Neural crest cell (in vitro differentiated cells): ENCODE measurements at regions not wholly inside any gene's neighbourhood (a gene's known extent, or its start where the extent isn't known, plus 50 kb on each side); places are given as distances from the start of the nearest gene placed in this dataset.

Source experiments
- DNase-seq: peaks from one replicate; pipeline ENCODE4 v3.0.0; 2021; ENCODE audit warnings: low read depth, mixed read lengths, low spot score
- H3K27ac Mint-ChIP-seq: one replicate; pipeline ENCODE4 v1.8.0; 2021; ENCODE audit warnings: mild to moderate bottlenecking, mixed read lengths; ENCODE audit not compliant: unreplicated experiment
- H3K27me3 Mint-ChIP-seq: 2 replicates; pipeline ENCODE4 v1.8.0; 2021; ENCODE audit warnings: low read depth, mild to moderate bottlenecking, mixed read lengths
- H3K36me3 Mint-ChIP-seq: 2 replicates; pipeline ENCODE4 v1.8.0; 2021; ENCODE audit warnings: low read depth, mild to moderate bottlenecking, mixed read lengths
- H3K4me1 Mint-ChIP-seq: 2 replicates; pipeline ENCODE4 v1.8.0; 2021; ENCODE audit warnings: mixed read lengths
- H3K4me3 Mint-ChIP-seq: one replicate; pipeline ENCODE4 v1.8.0; 2021; ENCODE audit warnings: mild to moderate bottlenecking, mixed read lengths
- H3K9me3 Mint-ChIP-seq: 2 replicates; pipeline ENCODE4 v1.8.0; 2021; ENCODE audit warnings: mixed read lengths
- TF ChIP-seq, protein P1 (sequence below): fragments of 200-600 bp; sonication (generic); conservative IDR thresholded peaks from 2 replicates; pipeline ENCODE4 v1.5.0; 2021; ENCODE audit warnings: antibody characterized with exemption, mild to moderate bottlenecking

DNA sequence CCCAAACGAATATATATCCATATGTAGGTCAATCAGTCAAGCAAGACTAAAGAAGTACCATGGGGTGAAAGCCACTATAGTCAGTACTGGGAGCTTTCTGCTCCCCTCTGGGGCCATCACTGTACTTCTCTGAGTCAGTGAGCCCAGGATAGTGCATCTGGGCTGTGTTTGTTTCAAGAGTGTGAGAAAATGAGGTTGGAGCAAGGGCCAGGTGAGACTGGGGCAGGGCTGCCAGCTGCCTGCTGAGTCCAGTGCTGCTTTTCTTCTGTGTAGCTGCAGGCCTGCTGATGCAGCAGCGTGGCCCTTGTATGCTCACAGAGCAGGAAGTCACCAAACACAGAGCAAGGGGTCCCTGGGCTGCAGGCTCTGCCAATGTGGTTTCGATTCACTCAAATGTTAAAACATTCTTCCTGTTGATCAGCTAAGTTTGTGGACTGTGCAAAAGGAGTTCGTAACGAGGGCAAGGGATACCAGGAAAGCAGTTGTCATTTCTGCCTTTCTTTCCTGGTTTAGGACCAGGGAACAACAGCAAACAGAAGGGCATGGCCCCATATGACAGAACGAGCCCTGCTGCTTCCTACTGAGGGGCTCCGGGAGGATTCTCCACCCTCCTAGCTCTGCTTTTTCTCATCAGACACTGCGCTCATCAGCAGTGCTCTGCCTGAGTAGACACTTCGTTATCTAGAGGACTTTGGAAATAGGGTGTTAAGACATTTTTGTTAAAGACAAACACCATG, 65.4 kb upstream of the TNS3 start:
- Mint-ChIP-seq H3K4me1 (peaks cover 9% of the 10 kb centered on the region), H3K27ac (no peak overlapping the region), H3K4me3 (no peak overlapping the region), H3K9me3 (peaks cover 3% of the 10 kb centered on the region), H3K36me3 (peaks cover 5% of the 10 kb centered on the region), H3K27me3 (no peaks in the 10 kb centered on the region)
- DNase-seq, result no peak
- TF ChIP-seq, protein P1, sequence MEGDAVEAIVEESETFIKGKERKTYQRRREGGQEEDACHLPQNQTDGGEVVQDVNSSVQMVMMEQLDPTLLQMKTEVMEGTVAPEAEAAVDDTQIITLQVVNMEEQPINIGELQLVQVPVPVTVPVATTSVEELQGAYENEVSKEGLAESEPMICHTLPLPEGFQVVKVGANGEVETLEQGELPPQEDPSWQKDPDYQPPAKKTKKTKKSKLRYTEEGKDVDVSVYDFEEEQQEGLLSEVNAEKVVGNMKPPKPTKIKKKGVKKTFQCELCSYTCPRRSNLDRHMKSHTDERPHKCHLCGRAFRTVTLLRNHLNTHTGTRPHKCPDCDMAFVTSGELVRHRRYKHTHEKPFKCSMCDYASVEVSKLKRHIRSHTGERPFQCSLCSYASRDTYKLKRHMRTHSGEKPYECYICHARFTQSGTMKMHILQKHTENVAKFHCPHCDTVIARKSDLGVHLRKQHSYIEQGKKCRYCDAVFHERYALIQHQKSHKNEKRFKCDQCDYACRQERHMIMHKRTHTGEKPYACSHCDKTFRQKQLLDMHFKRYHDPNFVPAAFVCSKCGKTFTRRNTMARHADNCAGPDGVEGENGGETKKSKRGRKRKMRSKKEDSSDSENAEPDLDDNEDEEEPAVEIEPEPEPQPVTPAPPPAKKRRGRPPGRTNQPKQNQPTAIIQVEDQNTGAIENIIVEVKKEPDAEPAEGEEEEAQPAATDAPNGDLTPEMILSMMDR, result no peak

DNA sequence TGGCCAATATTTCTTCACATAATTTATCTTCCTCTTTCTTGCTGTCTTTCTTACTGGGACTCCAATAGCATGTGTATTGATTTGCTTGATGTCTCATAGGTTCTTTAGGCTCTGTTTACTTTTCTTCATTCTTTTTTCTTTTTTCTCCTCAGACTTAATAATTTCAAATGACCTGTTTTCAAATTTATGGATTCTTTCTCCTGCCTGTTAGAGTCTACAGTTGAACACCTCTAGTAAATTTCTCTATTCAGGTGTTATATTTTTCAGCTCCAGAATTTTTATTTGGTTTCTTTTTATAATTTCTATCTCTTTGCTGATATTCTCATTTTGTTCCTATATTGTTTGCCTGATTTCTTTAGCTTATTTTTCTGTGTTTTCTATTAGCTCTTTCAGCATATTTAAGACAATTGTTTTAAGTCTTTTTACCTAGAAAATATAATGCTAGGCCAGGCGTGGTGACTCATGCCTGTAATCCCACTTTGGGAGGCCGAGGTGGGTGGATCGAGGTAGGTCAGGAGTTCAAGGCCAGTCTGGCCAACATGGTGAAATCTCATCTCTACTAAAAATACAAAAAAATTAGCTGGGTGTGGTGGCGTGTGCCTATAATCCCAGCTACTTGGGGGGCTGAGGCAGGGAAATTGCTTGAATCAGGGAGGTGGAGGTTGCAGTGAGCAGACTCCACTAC, 61.9 kb upstream of the TNS3 start:
- Mint-ChIP-seq H3K27me3 (no peaks in the 10 kb centered on the region), H3K4me3 (no peak overlapping the region), H3K27ac (no peak overlapping the region), H3K4me1 (peaks cover 29% of the 10 kb centered on the region), H3K36me3 (peaks cover 5% of the 10 kb centered on the region), H3K9me3 (peaks cover 3% of the 10 kb centered on the region)
- no peak for DNase-seq
- TF ChIP-seq, protein P1, result no peak

DNA sequence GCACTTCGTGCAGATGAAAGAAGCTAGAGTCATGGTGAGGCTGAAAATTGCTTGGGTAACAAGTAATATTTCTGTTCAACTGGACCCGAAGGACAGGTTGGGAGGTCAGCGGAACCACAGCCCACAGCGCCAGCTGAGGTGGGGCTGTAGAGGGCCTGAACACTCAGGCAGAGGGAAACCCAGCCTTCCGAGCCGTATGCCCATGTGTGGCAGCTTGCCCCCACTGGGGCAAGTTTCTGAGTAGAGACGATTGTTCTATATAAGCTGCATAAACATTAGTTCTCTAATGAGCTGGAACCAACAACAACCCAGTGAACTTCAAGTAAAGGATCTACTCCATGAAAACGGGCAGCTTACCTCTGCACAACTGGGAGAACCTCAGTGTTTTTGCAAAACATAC, 58.4 kb upstream of the TNS3 start:
- Mint-ChIP-seq H3K4me1 (peaks cover 49% of the 10 kb centered on the region), H3K4me3 (no peak overlapping the region), H3K9me3 (peaks cover 3% of the 10 kb centered on the region), H3K36me3 (peaks cover 5% of the 10 kb centered on the region), H3K27ac (no peak overlapping the region), H3K27me3 (no peaks in the 10 kb centered on the region)
- no peak for DNase-seq
- TF ChIP-seq, protein P1, result no peak

DNA sequence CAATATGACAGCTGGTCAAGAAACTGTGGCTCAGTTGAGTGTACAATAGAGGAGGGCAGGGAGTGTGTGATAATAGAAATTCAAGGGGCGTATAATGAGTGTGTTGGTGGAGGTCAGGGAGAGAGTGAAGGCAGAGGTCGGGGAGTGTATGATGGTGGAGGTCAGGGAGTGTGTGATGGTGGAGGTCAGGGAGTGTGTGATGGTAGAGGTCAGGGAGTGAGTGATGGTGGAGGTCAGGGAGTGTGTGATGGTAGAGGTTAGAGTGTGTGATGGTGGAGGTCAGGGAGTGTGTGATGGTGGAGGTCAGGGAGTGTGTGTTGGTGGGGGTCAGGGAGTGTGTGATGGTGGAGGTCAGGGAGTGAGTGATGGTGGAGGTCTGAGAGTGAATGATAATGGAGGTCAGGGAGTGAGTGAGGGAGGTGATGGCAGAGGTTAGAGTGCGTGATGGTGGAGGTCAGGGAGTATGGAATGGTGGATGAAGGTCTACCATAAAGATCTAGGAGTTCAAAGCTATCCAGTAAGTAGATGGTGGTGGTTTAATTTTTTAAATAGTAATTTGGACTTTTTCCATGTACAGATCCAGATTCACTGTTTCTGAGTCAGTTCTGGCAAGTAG, 57.7 kb upstream of the TNS3 start:
- H3K27me3 Mint-ChIP-seq, result no peaks in the 10 kb centered on the region
- peaks cover 54% of the 10 kb centered on the region for H3K4me1 Mint-ChIP-seq
- H3K36me3 Mint-ChIP-seq, result peaks cover 2% of the 10 kb centered on the region
- TF ChIP-seq, protein P1, result no peak
- H3K27ac Mint-ChIP-seq, result no peak overlapping the region
- no peak overlapping the region for H3K4me3 Mint-ChIP-seq
- H3K9me3 Mint-ChIP-seq, result no peaks in the 10 kb centered on the region
- no peak for DNase-seq

DNA sequence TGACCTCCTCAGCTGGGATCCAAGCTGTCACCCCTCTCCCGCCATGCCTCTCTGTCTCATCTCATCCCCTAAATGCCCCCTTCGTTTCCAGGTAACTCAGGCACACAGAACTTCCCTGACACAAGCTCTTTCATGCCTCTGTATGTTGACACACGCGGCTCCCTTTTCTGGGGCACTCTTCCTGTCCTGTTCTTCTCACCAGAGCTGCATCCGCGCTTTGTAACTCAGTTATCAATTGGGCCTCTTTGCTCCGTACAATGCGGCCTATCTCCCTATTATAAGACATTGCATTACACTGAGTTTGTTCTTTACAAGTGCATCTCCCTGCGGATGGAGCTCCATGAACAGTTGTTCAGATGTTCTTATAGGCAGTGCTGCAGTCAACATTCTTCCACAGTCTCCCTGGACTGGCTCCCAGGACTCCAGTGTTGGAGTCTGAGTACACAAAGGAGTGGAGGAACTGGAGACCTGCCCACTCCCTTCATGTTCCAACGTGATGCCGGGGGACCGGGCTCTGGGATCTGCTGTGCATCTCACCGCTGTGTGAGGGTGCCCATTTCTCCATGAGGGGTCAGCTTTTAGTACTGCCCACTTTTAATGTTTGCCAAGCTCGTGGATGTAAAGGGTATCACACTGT, 56.9 kb upstream of the TNS3 start:
- no peaks in the 10 kb centered on the region for H3K27me3 Mint-ChIP-seq
- peak overlapping the region; percentile 24 for H3K27ac Mint-ChIP-seq
- TF ChIP-seq, protein P1, result no peak
- H3K9me3 Mint-ChIP-seq, result no peaks in the 10 kb centered on the region
- H3K4me1 Mint-ChIP-seq, result peaks cover 54% of the 10 kb centered on the region
- no peak overlapping the region for H3K4me3 Mint-ChIP-seq
- H3K36me3 Mint-ChIP-seq, result peaks cover 2% of the 10 kb centered on the region
- DNase-seq, result no peak
